HG02678 (cell line): ENCODE measurements at regions not wholly inside any gene's neighbourhood (a gene's known extent, or its start where the extent isn't known, plus 50 kb on each side); places are given as distances from the start of the nearest gene placed in this dataset.

Experiments used
- ATAC-seq: cut with Tn5 transposase; IDR thresholded peaks from one replicate; pipeline ENCODE4 v1.9.1; 2021; ENCODE audit warnings: mild to moderate bottlenecking, moderate library complexity; ENCODE audit not compliant: unreplicated experiment

GRCh38 chr7:89908736-89909135, 245.5 kb upstream of the STEAP1 start:
- no peak for ATAC-seq

- ATAC-seq, result no peak
Observed at GRCh38 chr7:89914711-89915110, 239.6 kb upstream of the STEAP1 start.

GRCh38 chr7:89926194-89926593, 228.1 kb upstream of the STEAP1 start:
- no peak for ATAC-seq

GRCh38 chr7:89926701-89927100, 227.6 kb upstream of the STEAP1 start:
- no peak for ATAC-seq

- ATAC-seq, result no peak
Observed at GRCh38 chr7:89927762-89928161, 226.5 kb upstream of the STEAP1 start.

- ATAC-seq, result no peak
Observed at GRCh38 chr7:89928451-89928850, 225.8 kb upstream of the STEAP1 start.

- ATAC-seq, result no peak
Observed at GRCh38 chr7:89934101-89934500, 220.2 kb upstream of the STEAP1 start.

- ATAC-seq, result no peak
Observed at GRCh38 chr7:89943525-89944050, 210.7 kb upstream of the STEAP1 start.

GRCh38 chr7:89958525-89959068, 195.7 kb upstream of the STEAP1 start:
- ATAC-seq, result no peak

- ATAC-seq, result no peak
Observed at GRCh38 chr7:89966067-89966664, 188.1 kb upstream of the STEAP1 start.

- no peak for ATAC-seq
Observed at GRCh38 chr7:89975577-89975976, 178.7 kb upstream of the STEAP1 start.

GRCh38 chr7:89987665-89988064, 166.6 kb upstream of the STEAP1 start:
- ATAC-seq, result no peak

- ATAC-seq, result no peak
Observed at GRCh38 chr7:89988074-89988473, 166.2 kb upstream of the STEAP1 start.

GRCh38 chr7:89989454-89989853, 164.8 kb upstream of the STEAP1 start:
- no peak for ATAC-seq

GRCh38 chr7:89994483-89994882, 159.8 kb upstream of the STEAP1 start:
- ATAC-seq, result no peak

- no peak for ATAC-seq
Observed at GRCh38 chr7:89998554-89998953, 155.7 kb upstream of the STEAP1 start.

GRCh38 chr7:90005836-90006235, 148.4 kb upstream of the STEAP1 start:
- no peak for ATAC-seq

GRCh38 chr7:90007001-90007654, 147.1 kb upstream of the STEAP1 start:
- no peak for ATAC-seq

- ATAC-seq, result no peak
Observed at GRCh38 chr7:90007831-90008230, 146.4 kb upstream of the STEAP1 start.

GRCh38 chr7:90022213-90022612, 132.1 kb upstream of the STEAP1 start:
- no peak for ATAC-seq

- peak; percentile 58 for ATAC-seq
Observed at GRCh38 chr7:90025771-90026170, 128.5 kb upstream of the STEAP1 start.

- ATAC-seq, result no peak
Observed at GRCh38 chr7:90033850-90034249, 120.4 kb upstream of the STEAP1 start.
